HG03565 (cell line): ENCODE measurements at regions not wholly inside any gene's neighbourhood (a gene's known extent, or its start where the extent isn't known, plus 50 kb on each side); places are given as distances from the start of the nearest gene placed in this dataset.

Experiments
- ATAC-seq: cut with Tn5 transposase; IDR thresholded peaks from one replicate; pipeline ENCODE4 v1.9.1; 2021; ENCODE audit warnings: mild to moderate bottlenecking, moderate library complexity; ENCODE audit not compliant: unreplicated experiment

GRCh38 chr4:114161809-114162208, 182.4 kb upstream of the ARSJ start:
- no peak for ATAC-seq

GRCh38 chr4:114163051-114163450, 183.6 kb upstream of the ARSJ start:
- ATAC-seq, result no peak

GRCh38 chr4:114173968-114174367, 194.5 kb upstream of the ARSJ start:
- no peak for ATAC-seq

- ATAC-seq, result no peak
Measured at GRCh38 chr4:114177628-114178027, 198.2 kb upstream of the ARSJ start.

- no peak for ATAC-seq
Measured at GRCh38 chr4:114178392-114178791, 198.9 kb upstream of the ARSJ start.

GRCh38 chr4:114180481-114180880, 201.0 kb upstream of the ARSJ start:
- peak; percentile 61 for ATAC-seq

GRCh38 chr4:114184901-114185300, 205.5 kb upstream of the ARSJ start:
- no peak for ATAC-seq

GRCh38 chr4:114187592-114187991, 208.1 kb upstream of the ARSJ start:
- ATAC-seq, result no peak

GRCh38 chr4:114191496-114191895, 212.0 kb upstream of the ARSJ start:
- ATAC-seq, result no peak

GRCh38 chr4:114192854-114193253, 213.4 kb upstream of the ARSJ start:
- ATAC-seq, result no peak

- ATAC-seq, result no peak
Measured at GRCh38 chr4:114193624-114194399, 214.4 kb upstream of the ARSJ start.

- ATAC-seq, result no peak
Measured at GRCh38 chr4:114196606-114197005, 217.2 kb upstream of the ARSJ start.

GRCh38 chr4:114200026-114200425, 220.6 kb upstream of the ARSJ start:
- ATAC-seq, result no peak

- no peak for ATAC-seq
Measured at GRCh38 chr4:114205261-114205660, 225.8 kb upstream of the ARSJ start.

GRCh38 chr4:114208574-114209151, 229.2 kb upstream of the ARSJ start:
- ATAC-seq, result no peak

GRCh38 chr4:114209584-114209983, 230.1 kb upstream of the ARSJ start:
- ATAC-seq, result no peak

GRCh38 chr4:114211556-114211955, 232.1 kb upstream of the ARSJ start:
- ATAC-seq, result no peak

- ATAC-seq, result no peak
Measured at GRCh38 chr4:114217150-114217817, 237.8 kb upstream of the ARSJ start.

- ATAC-seq, result no peak
Measured at GRCh38 chr4:114223580-114223979, 244.1 kb upstream of the ARSJ start.

- no peak for ATAC-seq
Measured at GRCh38 chr4:114225436-114225835, 246.0 kb upstream of the ARSJ start.

- no peak for ATAC-seq
Measured at GRCh38 chr4:114226179-114226578, 246.7 kb upstream of the ARSJ start.
